Activated CD4-positive, alpha-beta memory T cell treated with anti-CD3 and anti-CD28 coated beads for 36 hours (primary cell): ENCODE measurements at regions not wholly inside any gene's neighbourhood (a gene's known extent, or its start where the extent isn't known, plus 50 kb on each side); places are given as distances from the start of the nearest gene placed in this dataset.

ENCODE experiments used
- CTCF ChIA-PET: fragments of 350-600 bp; sonication (Branson Sonifier 250); formaldehyde crosslinking; loops from one replicate; lab custom pipeline; 2021; ENCODE audit warnings: antibody characterized with exemption, inconsistent platforms; lab: Charles Lee
- POLR2A ChIA-PET: fragments of 350-600 bp; sonication (Branson Sonifier 250); formaldehyde crosslinking; loops from one replicate; lab custom pipeline; 2021; ENCODE audit warnings: antibody characterized with exemption; lab: Charles Lee
- DNase-seq: peaks from one replicate; pipeline ENCODE4 v3.0.0-alpha.2; 2020
- H3K27ac Mint-ChIP-seq: one replicate; pipeline ENCODE4 v1.8.0; 2021; ENCODE audit warnings: mixed read lengths
- H3K27me3 Mint-ChIP-seq: one replicate; pipeline ENCODE4 v1.8.0; 2021; ENCODE audit warnings: mixed read lengths
- H3K36me3 Mint-ChIP-seq: one replicate; pipeline ENCODE4 v1.8.0; 2021; ENCODE audit warnings: mixed read lengths
- H3K4me1 Mint-ChIP-seq: one replicate; pipeline ENCODE4 v1.8.0; 2021; ENCODE audit warnings: low read depth, mixed read lengths
- H3K4me3 Mint-ChIP-seq: one replicate; pipeline ENCODE4 v1.8.0; 2021; ENCODE audit warnings: mild to moderate bottlenecking, mixed read lengths
- H3K9me3 Mint-ChIP-seq: one replicate; pipeline ENCODE4 v1.8.0; 2021; ENCODE audit warnings: mixed read lengths
- intact Hi-C: fragments of 100-400 bp; cut with micrococcal nuclease; formaldehyde crosslinking; loops from one replicate; pipeline ENCODE4 v1.15.1; 2023

- Mint-ChIP-seq H3K4me3 (no peak overlapping the region), H3K36me3 (no peaks in the 10 kb centered on the region), H3K27ac (no peak overlapping the region), H3K4me1 (no peaks in the 10 kb centered on the region), H3K27me3 (no peaks in the 10 kb centered on the region), H3K9me3 (no peaks in the 10 kb centered on the region)
- DNase-seq: no peak
- ChIA-PET POLR2A (no interaction called here), CTCF (no interaction called here)
- intact Hi-C loops: no loop called here
Measured at GRCh38 chr2:215705771-215706361, 270.0 kb upstream of the FN1 start.

DNA sequence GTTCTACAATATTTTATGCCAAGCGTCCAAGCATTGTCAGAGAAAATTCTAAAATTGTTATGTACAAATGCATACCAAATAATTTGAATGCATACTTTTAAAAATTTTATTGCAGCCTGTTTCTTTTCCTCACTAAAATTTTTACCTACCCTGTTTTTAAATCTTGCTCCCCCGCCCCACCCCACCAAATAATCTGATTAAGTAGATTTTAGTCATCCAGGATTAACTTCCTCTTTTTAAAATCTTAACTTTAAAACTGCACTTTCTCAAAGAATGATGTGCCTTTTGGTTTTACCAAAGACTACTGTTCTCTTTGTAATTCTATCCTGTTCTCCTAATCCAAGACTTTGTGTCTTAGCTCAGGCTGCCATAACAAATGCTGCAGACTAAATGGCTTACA lies 269.4 kb upstream of the FN1 start:
- no peak overlapping the region for H3K27ac Mint-ChIP-seq
- ChIA-PET POLR2A (no interaction called here), CTCF (no interaction called here)
- no peaks in the 10 kb centered on the region for H3K4me1 Mint-ChIP-seq
- DNase-seq: no peak
- intact Hi-C loops: no loop called here
- H3K36me3 Mint-ChIP-seq: no peaks in the 10 kb centered on the region
- no peaks in the 10 kb centered on the region for H3K27me3 Mint-ChIP-seq
- no peak overlapping the region for H3K4me3 Mint-ChIP-seq
- no peaks in the 10 kb centered on the region for H3K9me3 Mint-ChIP-seq

- Mint-ChIP-seq H3K4me3 (no peak overlapping the region), H3K27ac (no peak overlapping the region), H3K9me3 (no peaks in the 10 kb centered on the region), H3K36me3 (no peaks in the 10 kb centered on the region), H3K4me1 (no peaks in the 10 kb centered on the region), H3K27me3 (no peaks in the 10 kb centered on the region)
- no peak for DNase-seq
- intact Hi-C loops: no loop called here
- POLR2A ChIA-PET: no interaction called here
- CTCF ChIA-PET: no interaction called here
Measured at GRCh38 chr2:215702116-215702902, 266.4 kb upstream of the FN1 start.

GRCh38 chr2:215699700-215700538 lies 264.1 kb upstream of the FN1 start:
- POLR2A ChIA-PET: no interaction called here
- CTCF ChIA-PET: no interaction called here
- H3K9me3 Mint-ChIP-seq: no peaks in the 10 kb centered on the region
- no peaks in the 10 kb centered on the region for H3K27me3 Mint-ChIP-seq
- H3K36me3 Mint-ChIP-seq: no peaks in the 10 kb centered on the region
- no peak overlapping the region for H3K27ac Mint-ChIP-seq
- H3K4me1 Mint-ChIP-seq: no peaks in the 10 kb centered on the region
- intact Hi-C loops: no loop called here
- H3K4me3 Mint-ChIP-seq: no peak overlapping the region
- no peak for DNase-seq

DNA sequence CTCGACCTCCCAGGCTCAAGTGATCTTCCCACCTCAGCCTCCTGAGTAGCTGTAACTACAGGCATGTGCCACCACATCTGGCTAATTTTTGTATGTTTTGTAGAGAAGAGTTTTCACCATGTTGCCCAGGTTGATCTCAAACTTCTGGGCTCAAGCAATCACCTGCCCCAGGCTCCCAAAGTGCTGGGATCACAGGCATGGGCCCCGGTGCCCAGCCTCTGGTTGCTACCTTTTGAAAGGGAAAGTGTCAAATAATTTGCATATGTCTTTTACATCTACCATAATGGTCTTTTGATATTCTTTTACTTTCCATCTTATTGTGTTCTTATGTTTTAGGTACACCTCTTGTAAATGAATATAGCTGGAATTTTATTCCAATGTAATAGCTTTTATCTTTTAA lies 263.1 kb upstream of the FN1 start:
- ChIA-PET CTCF (no interaction called here), POLR2A (no interaction called here)
- Mint-ChIP-seq H3K4me3 (no peak overlapping the region), H3K9me3 (no peaks in the 10 kb centered on the region), H3K27me3 (no peaks in the 10 kb centered on the region), H3K36me3 (no peaks in the 10 kb centered on the region), H3K27ac (no peak overlapping the region), H3K4me1 (no peaks in the 10 kb centered on the region)
- DNase-seq: no peak
- intact Hi-C loops: no loop called here

DNA sequence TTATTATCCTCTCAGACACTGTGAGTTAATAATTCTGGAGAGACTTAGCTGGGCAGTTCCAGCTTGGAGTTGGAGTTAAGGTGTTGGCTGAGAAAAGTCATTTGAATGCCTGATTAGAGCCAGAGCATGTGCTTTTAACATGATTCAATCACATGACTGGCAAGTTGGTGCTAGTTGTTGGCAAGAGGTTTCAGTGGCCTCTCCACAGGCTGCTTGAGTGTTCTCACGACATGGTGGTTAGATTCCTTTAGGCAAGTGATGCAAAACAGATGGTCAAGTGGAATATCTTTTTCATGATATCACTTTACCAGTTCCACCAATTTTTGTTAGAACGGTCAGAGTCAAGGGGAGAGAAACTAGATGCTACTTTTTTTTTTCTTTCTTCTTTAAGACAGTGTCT lies 262.7 kb upstream of the FN1 start:
- no peak overlapping the region for H3K4me3 Mint-ChIP-seq
- CTCF ChIA-PET: no interaction called here
- intact Hi-C loops: no loop called here
- H3K27ac Mint-ChIP-seq: no peak overlapping the region
- no peaks in the 10 kb centered on the region for H3K4me1 Mint-ChIP-seq
- no peaks in the 10 kb centered on the region for H3K9me3 Mint-ChIP-seq
- DNase-seq: no peak
- POLR2A ChIA-PET: no interaction called here
- H3K36me3 Mint-ChIP-seq: no peaks in the 10 kb centered on the region
- no peaks in the 10 kb centered on the region for H3K27me3 Mint-ChIP-seq

DNA sequence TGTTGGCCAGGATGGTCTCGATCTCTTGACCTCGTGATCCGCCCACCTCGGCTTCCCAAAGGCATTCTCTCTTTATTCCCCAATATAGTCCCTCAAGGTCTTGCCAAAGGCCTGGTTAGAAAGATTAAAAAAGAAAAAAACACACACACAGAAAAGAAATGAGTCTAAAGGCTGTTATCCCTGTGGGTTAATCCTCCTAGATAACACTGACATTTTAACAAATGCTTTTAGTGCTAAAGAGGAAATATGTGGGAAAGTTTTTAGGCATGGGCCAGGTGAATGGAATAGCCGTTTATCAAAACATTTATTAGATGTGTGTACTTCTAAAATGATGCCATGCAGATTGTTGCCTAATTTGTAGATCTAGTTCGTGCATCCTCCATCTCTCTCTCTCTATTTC lies 261.6 kb upstream of the FN1 start:
- POLR2A ChIA-PET: no interaction called here
- DNase-seq: no peak
- Mint-ChIP-seq H3K9me3 (no peaks in the 10 kb centered on the region), H3K27me3 (no peaks in the 10 kb centered on the region), H3K4me3 (no peak overlapping the region), H3K4me1 (no peaks in the 10 kb centered on the region), H3K27ac (no peak overlapping the region), H3K36me3 (no peaks in the 10 kb centered on the region)
- intact Hi-C loops: no loop called here
- CTCF ChIA-PET: no interaction called here

DNA sequence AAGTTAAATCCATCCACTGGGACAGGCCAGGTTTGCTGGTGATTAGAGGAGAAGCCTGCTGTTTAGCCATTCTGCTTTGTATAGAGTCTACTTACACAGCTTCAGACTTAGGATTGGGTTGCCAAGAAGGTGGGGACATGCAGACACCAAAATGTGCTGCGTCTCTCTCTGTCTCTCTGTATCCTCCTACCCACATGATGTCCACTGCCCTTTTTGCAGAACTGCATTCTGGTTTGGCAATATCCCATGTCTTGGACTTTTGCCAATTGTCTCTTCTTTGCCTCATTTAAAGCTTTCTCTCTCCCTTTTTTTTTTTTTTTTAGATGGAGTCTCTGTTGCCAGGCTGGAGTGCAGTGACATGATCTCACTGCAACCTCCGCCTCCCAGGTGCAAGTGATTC lies 261.1 kb upstream of the FN1 start:
- no peaks in the 10 kb centered on the region for H3K9me3 Mint-ChIP-seq
- intact Hi-C loops: no loop called here
- DNase-seq: no peak
- no peak overlapping the region for H3K4me3 Mint-ChIP-seq
- ChIA-PET POLR2A (no interaction called here), CTCF (no interaction called here)
- H3K4me1 Mint-ChIP-seq: no peaks in the 10 kb centered on the region
- H3K36me3 Mint-ChIP-seq: no peaks in the 10 kb centered on the region
- no peaks in the 10 kb centered on the region for H3K27me3 Mint-ChIP-seq
- H3K27ac Mint-ChIP-seq: no peak overlapping the region

- Mint-ChIP-seq H3K36me3 (no peaks in the 10 kb centered on the region), H3K27me3 (no peaks in the 10 kb centered on the region), H3K4me1 (no peaks in the 10 kb centered on the region), H3K4me3 (no peak overlapping the region), H3K27ac (no peak overlapping the region), H3K9me3 (no peaks in the 10 kb centered on the region)
- ChIA-PET CTCF (no interaction called here), POLR2A (no interaction called here)
- intact Hi-C loops: no loop called here
- no peak for DNase-seq
Measured at GRCh38 chr2:215695861-215696260, 260.0 kb upstream of the FN1 start.

GRCh38 chr2:215693999-215694580 lies 258.2 kb upstream of the FN1 start:
- H3K27me3 Mint-ChIP-seq: no peaks in the 10 kb centered on the region

GRCh38 chr2:215693193-215693998 lies 257.5 kb upstream of the FN1 start:
- Mint-ChIP-seq H3K27me3 (no peaks in the 10 kb centered on the region), H3K27ac (no peak overlapping the region), H3K4me1 (no peaks in the 10 kb centered on the region), H3K4me3 (no peak overlapping the region), H3K36me3 (no peaks in the 10 kb centered on the region), H3K9me3 (no peaks in the 10 kb centered on the region)
- CTCF ChIA-PET: no interaction called here
- DNase-seq: no peak
- POLR2A ChIA-PET: no interaction called here
- intact Hi-C loops: no loop called here

More at GRCh38 chr2:215693999-215694580, 258.2 kb upstream of the FN1 start:
- intact Hi-C loops: no loop called here
- Mint-ChIP-seq H3K4me3 (no peak overlapping the region), H3K4me1 (no peaks in the 10 kb centered on the region), H3K36me3 (no peaks in the 10 kb centered on the region), H3K27ac (no peak overlapping the region), H3K9me3 (no peaks in the 10 kb centered on the region)
- POLR2A ChIA-PET: no interaction called here
- DNase-seq: no peak
- CTCF ChIA-PET: no interaction called here
